MM.1S (cell line): ENCODE measurements at regions not wholly inside any gene's neighbourhood (a gene's known extent, or its start where the extent isn't known, plus 50 kb on each side); places are given as distances from the start of the nearest gene placed in this dataset.

Experiments used
- DNase-seq: peaks from one replicate; pipeline ENCODE4 v3.0.0-alpha.2; 2015
- H2AFZ ChIP-seq: fragments of 300-600 bp; sonication (generic); 2 replicates; pipeline ENCODE4 v1.6.0; 2016; ENCODE audit warnings: antibody characterized with exemption, low read length
- H3F3A ChIP-seq: fragments of 300-600 bp; sonication (generic); 2 replicates; pipeline ENCODE4 v1.6.1; 2016; ENCODE audit warnings: mild to moderate bottlenecking, antibody characterized with exemption, low read length, moderate library complexity, mixed read lengths; ENCODE audit not compliant: insufficient read depth
- H3K27ac ChIP-seq: fragments of 300-600 bp; sonication (generic); 2 replicates; pipeline ENCODE4 v1.5.1; 2016; ENCODE audit warnings: mild to moderate bottlenecking, low read length
- H3K27me3 ChIP-seq: fragments of 300-600 bp; sonication (generic); replicated peaks from 2 replicates; pipeline ENCODE4 v1.6.0; 2016; ENCODE audit warnings: low read length; ENCODE audit not compliant: insufficient read depth
- H3K36me3 ChIP-seq: fragments of 300-600 bp; sonication (generic); replicated peaks from 2 replicates; pipeline ENCODE4 v1.6.1; 2016; ENCODE audit warnings: mild to moderate bottlenecking, low read length, mixed read lengths; ENCODE audit not compliant: insufficient read depth
- H3K4me1 ChIP-seq: fragments of 300-600 bp; sonication (generic); 2 replicates; pipeline ENCODE4 v1.6.1; 2016; ENCODE audit warnings: low read length, mixed read lengths
- H3K4me2 ChIP-seq: fragments of 300-600 bp; sonication (generic); 2 replicates; pipeline ENCODE4 v1.6.0; 2016; ENCODE audit warnings: low read depth, low read length
- H3K4me3 ChIP-seq: fragments of 300-600 bp; sonication (generic); 2 replicates; pipeline ENCODE4 v1.5.1; 2016; ENCODE audit warnings: low read length, mixed read lengths
- H3K79me2 ChIP-seq: fragments of 300-600 bp; sonication (generic); 2 replicates; pipeline ENCODE4 v1.6.1; 2016; ENCODE audit warnings: mixed run types, low read length, mixed read lengths
- H3K9ac ChIP-seq: fragments of 300-600 bp; sonication (generic); 2 replicates; pipeline ENCODE4 v1.6.1; 2016; ENCODE audit warnings: low read length, mixed read lengths
- H3K9me2 ChIP-seq: fragments of 300-600 bp; sonication (generic); replicated peaks from 2 replicates; pipeline ENCODE4 v1.6.1; 2016; ENCODE audit warnings: mild to moderate bottlenecking, low read length, mixed read lengths; ENCODE audit not compliant: insufficient read depth
- H3K9me3 ChIP-seq: fragments of 300-600 bp; sonication (generic); replicated peaks from 2 replicates; pipeline ENCODE4 v1.6.1; 2016; ENCODE audit warnings: mild to moderate bottlenecking, low read length, mixed read lengths; ENCODE audit not compliant: insufficient read depth
- H4K20me1 ChIP-seq: fragments of 300-600 bp; sonication (generic); 2 replicates; pipeline ENCODE4 v1.6.1; 2016; ENCODE audit warnings: mild to moderate bottlenecking, low read length, moderate library complexity, mixed read lengths; ENCODE audit not compliant: insufficient read depth
- CTCF ChIP-seq: fragments of 300-600 bp; sonication (generic); IDR thresholded peaks from 2 replicates; pipeline ENCODE4 v1.5.1; 2016; ENCODE audit warnings: antibody characterized with exemption, low read length, mixed read lengths
- EZH2 ChIP-seq: fragments of 300-600 bp; sonication (generic); optimal IDR thresholded peaks from 2 replicates; pipeline ENCODE3; 2017; ENCODE audit warnings: low read depth, mild to moderate bottlenecking, antibody characterized with exemption, low read length, mixed read lengths
- EZH2phosphoT487 ChIP-seq: fragments of 300-600 bp; sonication (generic); IDR thresholded peaks from 2 replicates; pipeline ENCODE4 v1.6.1; 2018; ENCODE audit warnings: antibody characterized with exemption, low read length

DNA sequence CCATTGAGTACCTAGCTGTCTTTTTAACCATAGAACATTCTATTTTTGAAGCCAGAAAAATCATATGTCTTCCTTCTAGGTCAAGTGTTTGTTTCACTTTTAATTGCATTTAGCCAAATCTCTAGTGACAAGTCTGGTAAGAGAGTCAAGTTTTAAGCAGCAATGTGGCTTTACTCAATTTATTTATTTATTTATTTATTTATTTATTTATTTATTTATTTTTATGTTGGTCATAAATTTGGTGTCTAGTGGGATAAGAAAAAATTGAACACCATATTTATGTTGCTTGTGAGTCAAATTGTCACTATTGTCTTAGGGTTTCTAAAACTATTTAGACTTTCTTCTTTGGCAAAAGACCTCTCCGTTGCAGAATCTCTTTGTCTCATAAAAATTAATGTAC is 174.5 kb upstream of the BCHE start:
- no peak for DNase-seq
- H3K27me3 ChIP-seq = no peaks in the 10 kb centered on the region
- H3K9me2 ChIP-seq = no peaks in the 10 kb centered on the region
- no peak overlapping the region for H3K9ac ChIP-seq
- peak overlapping the region; percentile 7; the same call in 1 of the 2 replicates for H3K4me2 ChIP-seq
- H2AFZ ChIP-seq = 0 out of 2 replicates have a peak overlapping the region, but pooled peaks have one; percentile 22
- no peaks in the 10 kb centered on the region for H4K20me1 ChIP-seq
- no peak overlapping the region for H3K4me3 ChIP-seq
- peak overlapping the region; percentile 0; the same call in 1 of the 2 replicates for H3K27ac ChIP-seq
- no peaks in the 10 kb centered on the region for H3K36me3 ChIP-seq
- H3K79me2 ChIP-seq = no peaks in the 10 kb centered on the region
- 0 out of 2 replicates have a peak, but pooled peaks cover 9% of the 10 kb centered on the region for H3K4me1 ChIP-seq
- no peaks in the 10 kb centered on the region for H3K9me3 ChIP-seq
- no peaks in the 10 kb centered on the region for H3F3A ChIP-seq
- no peak for TF ChIP-seq EZH2
- no peak for TF ChIP-seq CTCF
- no peak for TF ChIP-seq EZH2phosphoT487

DNA sequence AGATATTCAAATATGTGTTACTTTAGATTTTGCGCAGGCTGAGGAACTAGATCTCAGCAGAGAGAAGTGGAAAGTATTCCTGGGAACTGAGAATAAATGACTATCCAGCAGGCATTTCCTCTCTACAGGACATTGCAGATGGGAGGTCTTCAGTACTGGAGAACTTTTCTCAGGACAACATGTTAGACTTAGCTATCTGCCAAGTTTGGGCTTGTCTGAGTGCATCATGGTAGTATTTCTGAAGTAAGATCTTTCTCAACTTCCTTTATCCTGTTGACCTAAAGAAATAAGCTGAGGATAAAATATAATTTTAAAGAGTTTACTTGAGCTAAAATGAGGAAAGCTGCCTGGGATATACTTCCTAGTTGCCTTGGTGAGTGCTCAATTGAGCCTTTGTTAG is 167.9 kb upstream of the BCHE start:
- no peaks in the 10 kb centered on the region for H3F3A ChIP-seq

GRCh38 chr3:165994293-165994692 is 157.1 kb upstream of the BCHE start:
- Histone ChIP-seq H4K20me1 (no peaks in the 10 kb centered on the region), H3F3A (no peaks in the 10 kb centered on the region), H2AFZ (no peak overlapping the region), H3K27ac (no peak overlapping the region), H3K9me2 (no peaks in the 10 kb centered on the region), H3K9ac (no peak overlapping the region), H3K27me3 (no peaks in the 10 kb centered on the region), H3K36me3 (no peaks in the 10 kb centered on the region), H3K79me2 (no peaks in the 10 kb centered on the region), H3K4me3 (no peak overlapping the region), H3K4me2 (no peak overlapping the region), H3K9me3 (no peaks in the 10 kb centered on the region), H3K4me1 (no peaks in the 10 kb centered on the region)
- no peak for DNase-seq
- TF ChIP-seq CTCF = no peak
- no peak for TF ChIP-seq EZH2
- no peak for TF ChIP-seq EZH2phosphoT487

More for the DNA sequence above, 167.9 kb upstream of the BCHE start:
- Histone ChIP-seq H2AFZ (no peak overlapping the region), H3K9ac (no peak overlapping the region), H3K79me2 (no peaks in the 10 kb centered on the region), H3K4me2 (no peak overlapping the region), H3K27ac (no peak overlapping the region), H4K20me1 (no peaks in the 10 kb centered on the region), H3K36me3 (no peaks in the 10 kb centered on the region), H3K4me3 (no peak overlapping the region), H3K9me3 (no peaks in the 10 kb centered on the region), H3K9me2 (no peaks in the 10 kb centered on the region), H3K27me3 (no peaks in the 10 kb centered on the region), H3K4me1 (no peaks in the 10 kb centered on the region)
- no peak for TF ChIP-seq EZH2phosphoT487
- no peak for TF ChIP-seq EZH2
- TF ChIP-seq CTCF = no peak
- DNase-seq = no peak
